Ovary (tissue), 7 donors: ENCODE measurements at regions not wholly inside any gene's neighbourhood (a gene's known extent, or its start where the extent isn't known, plus 50 kb on each side); places are given as distances from the start of the nearest gene placed in this dataset.

Experiments
- DNase-seq, 5 donors: peaks; one replicate each; pipeline ENCODE4 v3.0.0-alpha.2; 2019 to 2020
- H3K27ac ChIP-seq, 2 donors: fragments of 200-600 bp; one replicate each; pipeline versions ENCODE4 v1.5.1 to v1.8.0; 2019 to 2022
- H3K27me3 ChIP-seq: fragments of 200-600 bp; one replicate; pipeline ENCODE4 v1.8.0; 2022
- H3K36me3 ChIP-seq: fragments of 200-600 bp; sonication (generic); one replicate; pipeline ENCODE4 v1.5.1; 2019
- H3K4me1 ChIP-seq: one replicate; pipeline ENCODE4 v1.8.1; 2013; ENCODE audit warnings: mild to moderate bottlenecking, moderate library complexity; ENCODE audit not compliant: insufficient read depth
- H3K4me3 ChIP-seq: fragments of 200-600 bp; sonication (generic); one replicate; pipeline ENCODE4 v1.5.1; 2017
- H3K9me3 ChIP-seq, 2 donors: fragments of 200-600 bp in 1 of 2; sonication (generic) in 1 of 2; one replicate each; pipeline versions ENCODE4 v1.5.1 to v1.8.1; 2013 to 2019; ENCODE audit warnings: mild to moderate bottlenecking in 1 of 2, moderate library complexity in 1 of 2
- EP300 ChIP-seq: sonication (generic); formaldehyde crosslinking; IDR thresholded peaks from one replicate; pipeline ENCODE4 v1.6.1; 2017; ENCODE audit warnings: antibody characterized with exemption
- POLR2A ChIP-seq: fragments of 450-650 bp; IDR thresholded peaks from one replicate; pipeline ENCODE4 v1.6.1; 2017; ENCODE audit warnings: antibody characterized with exemption, mild to moderate bottlenecking, moderate library complexity
- WGBS, 3 donors: extraction: QIAGEN DNeasy Blood & Tissue Kit in 1 of 3; methylation state at CpG; one replicate each; pipeline versions ENCODE4 v1.1.5 to v1.1.7; 2013 to 2017; 5-methylcytosine and 5-hydroxymethylcytosine counted together
- intact Hi-C, 4 donors: fragments of 100-400 bp; cut with DNase I; formaldehyde crosslinking; loops; one replicate each; pipeline versions ENCODE4 v1.11.0 to v1.15.1; 2022 to 2023
- TF ChIP-seq, protein P1 (sequence below), 3 donors: fragments of 450-650 bp in 2 of 3; fragments of 200-600 bp in 1 of 3; IDR thresholded peaks; one replicate each; pipeline versions ENCODE4 v1.5.1 to v1.8.0; 2016 to 2022; ENCODE audit warnings: antibody characterized with exemption in 3 of 3, mild to moderate bottlenecking in 1 of 3
- donor health status: DM: no; HTN: no; CAD: no; lungs with moderate emphysema.
- donor health status: DM: no; HTN: no; CAD: no.
- donor health status: Bipolar disorder and iron deficiency.
- donor health status: DM: no; HTN: no; CAD: no.
- donor health status: DM: yes; HTN: yes; CAD: no.

DNA sequence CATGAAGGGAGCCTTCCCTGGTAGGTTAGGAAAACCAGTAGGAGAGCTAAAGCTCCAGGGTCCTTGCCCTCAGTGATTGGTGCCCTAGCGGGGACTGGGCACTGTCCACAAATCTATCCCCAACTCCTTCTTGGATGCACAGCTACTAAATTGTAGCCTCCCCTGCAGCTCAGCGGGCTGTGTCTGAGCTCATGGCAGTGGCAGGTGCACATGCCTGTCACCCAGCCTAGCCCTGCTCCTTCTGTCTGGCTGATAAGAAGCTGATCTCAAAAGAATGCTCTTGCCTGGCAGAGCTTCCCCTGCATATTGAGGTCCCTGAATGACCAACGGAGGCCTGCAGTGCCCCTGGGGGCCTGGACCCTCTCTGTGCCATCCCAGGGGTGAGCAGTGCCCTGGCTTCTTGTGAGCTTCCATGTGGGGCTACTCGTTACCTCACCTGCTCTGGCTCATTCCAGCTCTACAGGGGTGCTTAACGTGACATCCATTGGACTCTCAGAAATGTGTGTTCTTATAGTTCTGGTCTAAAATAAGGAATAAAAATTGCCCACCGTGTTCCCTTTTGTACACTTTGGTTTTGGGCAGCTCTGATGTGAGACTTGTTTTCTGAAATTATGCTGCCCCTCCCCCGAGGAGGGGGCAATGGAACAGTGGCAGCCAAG lies 59.8 kb upstream of the ANTXRL start:
- H3K27me3 ChIP-seq, result no peaks in the 10 kb centered on the region
- TF ChIP-seq, protein P1, sequence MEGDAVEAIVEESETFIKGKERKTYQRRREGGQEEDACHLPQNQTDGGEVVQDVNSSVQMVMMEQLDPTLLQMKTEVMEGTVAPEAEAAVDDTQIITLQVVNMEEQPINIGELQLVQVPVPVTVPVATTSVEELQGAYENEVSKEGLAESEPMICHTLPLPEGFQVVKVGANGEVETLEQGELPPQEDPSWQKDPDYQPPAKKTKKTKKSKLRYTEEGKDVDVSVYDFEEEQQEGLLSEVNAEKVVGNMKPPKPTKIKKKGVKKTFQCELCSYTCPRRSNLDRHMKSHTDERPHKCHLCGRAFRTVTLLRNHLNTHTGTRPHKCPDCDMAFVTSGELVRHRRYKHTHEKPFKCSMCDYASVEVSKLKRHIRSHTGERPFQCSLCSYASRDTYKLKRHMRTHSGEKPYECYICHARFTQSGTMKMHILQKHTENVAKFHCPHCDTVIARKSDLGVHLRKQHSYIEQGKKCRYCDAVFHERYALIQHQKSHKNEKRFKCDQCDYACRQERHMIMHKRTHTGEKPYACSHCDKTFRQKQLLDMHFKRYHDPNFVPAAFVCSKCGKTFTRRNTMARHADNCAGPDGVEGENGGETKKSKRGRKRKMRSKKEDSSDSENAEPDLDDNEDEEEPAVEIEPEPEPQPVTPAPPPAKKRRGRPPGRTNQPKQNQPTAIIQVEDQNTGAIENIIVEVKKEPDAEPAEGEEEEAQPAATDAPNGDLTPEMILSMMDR (IDR thresholded peaks at IDR 0.05), result no peak
- no peak for TF ChIP-seq POLR2A
- no peak for TF ChIP-seq EP300
- H3K9me3 ChIP-seq, result no peaks in the 10 kb centered on the region
- no peak for DNase-seq
- 75 to 86% (median 79%) methylated on average over 7 of the region's 7 CpGs for whole genome bisulfite sequencing, 3 donors
- H3K4me3 ChIP-seq, result no peak overlapping the region
- H3K4me1 ChIP-seq, result no peaks in the 10 kb centered on the region
- intact Hi-C loops, result no loop called here
- H3K36me3 ChIP-seq, result no peaks in the 10 kb centered on the region
- no peak overlapping the region for H3K27ac ChIP-seq

DNA sequence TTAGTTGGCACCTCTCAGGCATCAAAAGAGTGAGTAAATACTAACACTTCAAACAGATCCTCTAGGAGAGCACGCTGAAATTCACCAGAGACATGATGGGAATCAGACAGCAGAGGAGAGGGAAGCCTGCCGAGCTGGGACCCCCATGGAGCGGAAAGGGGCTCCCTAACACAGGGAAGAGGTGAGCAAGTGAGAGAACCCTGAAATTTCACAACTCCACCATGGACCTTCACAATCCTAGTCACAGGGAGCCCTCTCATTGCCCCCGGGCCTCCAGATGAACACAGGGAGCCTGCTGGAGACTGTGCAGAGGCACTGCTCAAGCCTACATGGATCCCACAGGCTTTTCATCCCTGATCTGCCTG lies 59.2 kb upstream of the ANTXRL start:
- Histone ChIP-seq H3K4me3 (no peak overlapping the region), H3K4me1 (no peaks in the 10 kb centered on the region), H3K27ac (no peak overlapping the region), H3K36me3 (no peaks in the 10 kb centered on the region), H3K27me3 (no peaks in the 10 kb centered on the region), H3K9me3 (no peaks in the 10 kb centered on the region)
- TF ChIP-seq POLR2A (no peak), EP300 (no peak)
- TF ChIP-seq, protein P1 (IDR thresholded peaks at IDR 0.05), result no peak
- WGBS, 3 donors, result 75 to 77% (median 76%) methylated on average over 4 of the region's 4 CpGs
- intact Hi-C loops, result no loop called here
- DNase-seq, result peak in 1 of 5 donors; percentile 5

DNA sequence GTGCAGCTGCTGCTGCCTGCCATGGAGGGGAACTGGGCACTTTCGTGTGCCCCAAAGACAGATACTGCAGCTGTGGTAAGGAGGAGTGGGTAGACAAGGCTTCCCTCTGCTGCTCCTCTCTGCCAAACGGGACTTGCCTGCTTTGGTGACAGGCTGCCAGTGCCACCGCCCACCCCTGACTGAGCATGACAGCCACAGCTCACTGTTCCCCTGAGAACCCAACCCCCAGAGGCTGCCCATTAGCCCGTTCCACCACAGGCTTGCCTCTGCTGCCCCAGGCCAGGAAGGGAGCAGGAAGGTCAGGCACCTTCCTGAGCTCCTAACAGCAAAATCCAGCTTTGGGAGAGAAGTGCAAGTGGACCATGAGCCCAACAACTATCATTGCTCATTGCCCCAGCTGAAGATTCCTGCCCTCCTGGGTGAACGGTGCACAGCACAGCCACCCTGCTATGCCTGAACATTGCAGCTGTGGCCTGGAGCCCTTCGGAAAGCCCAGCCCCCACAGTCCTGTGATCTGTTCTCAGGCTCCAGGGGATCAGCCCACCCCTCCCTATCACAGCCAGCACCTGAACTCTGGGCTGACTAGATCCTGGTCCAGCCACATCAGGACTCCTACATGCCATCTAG lies 58.7 kb upstream of the ANTXRL start:
- 47 to 50% (median 49%) methylated on average over 6 of the region's 6 CpGs for WGBS, 3 donors
- no peaks in the 10 kb centered on the region for H3K4me1 ChIP-seq

DNA sequence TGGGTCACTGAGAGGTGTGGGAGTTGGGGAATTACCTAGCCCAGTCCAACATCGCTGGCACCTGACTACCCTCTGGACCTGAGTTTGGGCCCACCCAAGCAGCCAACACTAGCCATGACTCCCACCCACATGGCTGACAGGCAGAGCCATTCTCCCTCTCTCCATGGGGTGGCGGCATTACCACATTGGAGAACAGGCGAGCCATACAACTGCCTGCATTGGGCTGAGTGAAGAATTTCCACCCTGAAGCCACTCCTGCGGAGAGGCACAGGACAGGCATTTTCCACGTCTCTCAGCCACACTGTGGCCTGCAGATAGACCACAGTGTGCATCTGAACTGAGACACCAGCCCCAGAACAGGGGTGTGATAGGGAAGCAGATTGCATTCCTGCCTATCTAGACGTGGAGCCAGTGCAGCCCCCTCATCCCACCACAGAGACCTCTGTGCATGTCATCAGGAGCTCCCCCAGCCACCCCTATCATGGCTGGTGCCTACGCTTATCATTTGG lies 58.2 kb upstream of the ANTXRL start:
- H3K27me3 ChIP-seq, result no peaks in the 10 kb centered on the region
- DNase-seq, result peak; percentile 39 to 69 (median 61)
- no peak overlapping the region for H3K4me3 ChIP-seq
- TF ChIP-seq, protein P1 (IDR thresholded peaks at IDR 0.05), result peak; percentile 37 to 70 (median 49)
- TF ChIP-seq POLR2A (no peak), EP300 (no peak)
- H3K9me3 ChIP-seq, result no peaks in the 10 kb centered on the region
- H3K4me1 ChIP-seq, result no peaks in the 10 kb centered on the region
- H3K36me3 ChIP-seq, result no peaks in the 10 kb centered on the region
- no peak overlapping the region for H3K27ac ChIP-seq
- 11 to 17% (median 13%) methylated on average over 7 of the region's 7 CpGs for WGBS, 3 donors
- intact Hi-C loops, result no loop called here

More for the DNA sequence above, 58.7 kb upstream of the ANTXRL start:
- no peaks in the 10 kb centered on the region for H3K27me3 ChIP-seq
- H3K36me3 ChIP-seq, result no peaks in the 10 kb centered on the region
- H3K9me3 ChIP-seq, result no peaks in the 10 kb centered on the region
- DNase-seq, result peak in 1 of 5 donors; percentile 21
- H3K4me3 ChIP-seq, result no peak overlapping the region
- H3K27ac ChIP-seq, result no peak overlapping the region
- TF ChIP-seq POLR2A (no peak), EP300 (no peak)
- TF ChIP-seq, protein P1 (IDR thresholded peaks at IDR 0.05), result no peak
- intact Hi-C loops, result no loop called here
